Transverse colon (tissue), 4 donors: ENCODE measurements at regions not wholly inside any gene's neighbourhood (a gene's known extent, or its start where the extent isn't known, plus 50 kb on each side); places are given as distances from the start of the nearest gene placed in this dataset.

Source experiments
- DNase-seq: peaks from one replicate; pipeline ENCODE4 v3.0.0-alpha.2; 2019
- H3K27ac ChIP-seq, 4 donors: fragments of 200-600 bp; sonication (generic); 2 replicates each; pipeline ENCODE4 v1.5.1; 2016 to 2018; ENCODE audit warnings: inconsistent platforms in 4 of 4
- H3K27me3 ChIP-seq: fragments of 200-600 bp; sonication (generic); 2 replicates; pipeline ENCODE4 v1.5.1; 2017; ENCODE audit warnings: inconsistent platforms
- H3K36me3 ChIP-seq, 4 donors: fragments of 200-600 bp; sonication (generic); 2 replicates each; pipeline ENCODE4 v1.5.1; 2017 to 2019; ENCODE audit warnings: inconsistent platforms in 4 of 4
- H3K4me1 ChIP-seq, 4 donors: fragments of 200-600 bp; sonication (generic); 2 replicates each; pipeline ENCODE4 v1.5.1; 2017 to 2020; ENCODE audit warnings: inconsistent platforms in 4 of 4
- H3K4me3 ChIP-seq, 4 donors: fragments of 200-600 bp; sonication (generic); 1 replicate in 1 of 4; 2 replicates in 3 of 4; pipeline versions ENCODE4 v1.5.1 to v1.6.1; 2017 to 2019; ENCODE audit warnings: inconsistent platforms in 4 of 4
- H3K9me3 ChIP-seq, 2 donors: fragments of 200-600 bp; sonication (generic); 2 replicates each; pipeline ENCODE4 v1.5.1; 2017 to 2019; ENCODE audit warnings: inconsistent platforms in 2 of 2
- CTCF ChIP-seq, 5 experiments: fragments of 200-600 bp in 3 of 5; fragments of 450-650 bp in 2 of 5; sonication (generic) in 3 of 5; IDR thresholded peaks; 1 replicate in 2 of 5; 2 replicates in 3 of 5; pipeline ENCODE4 v1.5.1; 2016 to 2017; ENCODE audit warnings: antibody characterized with exemption in 5 of 5, inconsistent platforms in 3 of 5, mild to moderate bottlenecking in 2 of 5, moderate library complexity in 1 of 5
- EP300 ChIP-seq: sonication (generic); formaldehyde crosslinking; IDR thresholded peaks from one replicate; pipeline ENCODE4 v1.6.1; 2017; ENCODE audit warnings: antibody characterized with exemption, low read depth
- POLR2A ChIP-seq: fragments of 450-650 bp; IDR thresholded peaks from one replicate; pipeline ENCODE4 v1.6.1; 2016; ENCODE audit warnings: antibody characterized with exemption, mild to moderate bottlenecking, moderate library complexity
- POLR2AphosphoS5 ChIP-seq, 3 donors: sonication (generic); formaldehyde crosslinking; IDR thresholded peaks; one replicate each; pipeline ENCODE4 v1.6.1; 2016; ENCODE audit warnings: antibody characterized with exemption in 3 of 3
- WGBS, 2 donors: methylation state at CpG; one replicate each; pipeline ENCODE4 v1.1.5; 2018; ENCODE audit warnings: low coverage in 1 of 2; 5-methylcytosine and 5-hydroxymethylcytosine counted together
- in situ Hi-C, 4 donors: fragments of 200-750 bp; cut with MboI; loops; one replicate each; pipeline versions ENCODE4 v1.15.0 to v1.15.1; 2017; ENCODE audit warnings: low sequenced_read_pairs in 3 of 4, low pct_ligation_motif_present in 1 of 4, low pct_unique_long_range_greater_than_20kb in 1 of 4
- intact Hi-C: fragments of 100-400 bp; cut with DNase I; formaldehyde crosslinking; loops from one replicate; pipeline ENCODE4 v1.15.1; 2023; ENCODE audit warnings: low total_unique reads

- intact Hi-C loops (no loop called here), in situ Hi-C loops (no loop called here)
- Histone ChIP-seq H3K36me3 (no peaks in the 10 kb centered on the region), H3K9me3 (no peaks in the 10 kb centered on the region), H3K27me3 (no peaks in the 10 kb centered on the region), H3K4me3 (no peak overlapping the region), H3K27ac (no peak overlapping the region), H3K4me1 (no peaks in the 10 kb centered on the region)
- no peak for DNase-seq
- whole genome bisulfite sequencing, 2 donors = 87% methylated on average over 4 of the region's 4 CpGs; no CpG with 5 or more reads in 1 of the 2 donors
- TF ChIP-seq POLR2AphosphoS5 (IDR thresholded peaks at IDR 0.05) (no peak), EP300 (no peak), CTCF (IDR thresholded peaks at IDR 0.05) (no peak), POLR2A (no peak)
These were observed 127.7 kb upstream of the GLI2 start for GRCh38 chr2:120607996-120608395.

GRCh38 chr2:120609826-120610395 is 125.8 kb upstream of the GLI2 start:
- DNase-seq = no peak
- Histone ChIP-seq H3K27me3 (no peaks in the 10 kb centered on the region), H3K27ac (no peak overlapping the region), H3K4me1 (peaks cover 0 to 9% (median 1%) of the 10 kb centered on the region in 4 donors), H3K36me3 (no peaks in the 10 kb centered on the region), H3K9me3 (no peaks in the 10 kb centered on the region), H3K4me3 (no peak overlapping the region)
- intact Hi-C loops = no loop called here
- in situ Hi-C loops = no loop called here
- WGBS, 2 donors = 75 to 86% methylated on average over 4 to 13 of the region's 13 CpGs
- no peak for TF ChIP-seq POLR2A

GRCh38 chr2:120611016-120611415 is 124.7 kb upstream of the GLI2 start:
- Histone ChIP-seq H3K36me3 (no peaks in the 10 kb centered on the region), H3K27me3 (no peaks in the 10 kb centered on the region), H3K27ac (no peak overlapping the region), H3K4me1 (peaks cover 0 to 9% (median 1%) of the 10 kb centered on the region in 4 donors), H3K4me3 (no peak overlapping the region), H3K9me3 (no peaks in the 10 kb centered on the region)
- no peak for TF ChIP-seq CTCF (IDR thresholded peaks at IDR 0.05)
- TF ChIP-seq POLR2AphosphoS5 (IDR thresholded peaks at IDR 0.05) = no peak
- TF ChIP-seq POLR2A = no peak
- TF ChIP-seq EP300 = no peak
- DNase-seq = no peak
- in situ Hi-C loops = no loop called here
- 76% methylated on average over 6 of the region's 6 CpGs; no CpG with 5 or more reads in 1 of the 2 donors for WGBS, 2 donors
- intact Hi-C loops = no loop called here

- intact Hi-C loops (no loop called here), in situ Hi-C loops (no loop called here)
- no peak for DNase-seq
- Histone ChIP-seq H3K4me1 (peaks cover 0 to 9% (median 1%) of the 10 kb centered on the region in 4 donors), H3K36me3 (no peaks in the 10 kb centered on the region), H3K27me3 (no peaks in the 10 kb centered on the region), H3K9me3 (no peaks in the 10 kb centered on the region), H3K27ac (no peak overlapping the region), H3K4me3 (no peak overlapping the region)
- TF ChIP-seq CTCF (IDR thresholded peaks at IDR 0.05) (no peak), POLR2AphosphoS5 (IDR thresholded peaks at IDR 0.05) (no peak), POLR2A (no peak), EP300 (no peak)
- 86 to 89% methylated on average over 8 to 13 of the region's 13 CpGs for WGBS, 2 donors
These were observed 123.7 kb upstream of the GLI2 start for GRCh38 chr2:120611961-120612360.

- H3K36me3 ChIP-seq = no peaks in the 10 kb centered on the region
- peaks cover 0 to 9% (median 1%) of the 10 kb centered on the region in 4 donors for H3K4me1 ChIP-seq
- H3K9me3 ChIP-seq = no peaks in the 10 kb centered on the region
- intact Hi-C loops = no loop called here
- WGBS, 2 donors = 69% methylated on average over 7 of the region's 7 CpGs; no CpG with 5 or more reads in 1 of the 2 donors
- in situ Hi-C loops = no loop called here
- no peak overlapping the region for H3K27ac ChIP-seq
- no peaks in the 10 kb centered on the region for H3K27me3 ChIP-seq
- DNase-seq = no peak
- H3K4me3 ChIP-seq = no peak overlapping the region
- TF ChIP-seq POLR2A = no peak
- TF ChIP-seq POLR2AphosphoS5 (IDR thresholded peaks at IDR 0.05) = no peak
- TF ChIP-seq EP300 = no peak
- no peak for TF ChIP-seq CTCF (IDR thresholded peaks at IDR 0.05)
These were observed 123.2 kb upstream of the GLI2 start for GRCh38 chr2:120612471-120612870.
